ENCODE measurements at regions not wholly inside any gene's neighbourhood (a gene's known extent, or its start where the extent isn't known, plus 50 kb on each side); places are given as distances from the start of the nearest gene placed in this dataset.
"Not testable (repeated sequence)": the region's sequence is repeated elsewhere in the genome, so short reads cannot be mapped to it uniquely, and the experiment has no call there.

DNA sequence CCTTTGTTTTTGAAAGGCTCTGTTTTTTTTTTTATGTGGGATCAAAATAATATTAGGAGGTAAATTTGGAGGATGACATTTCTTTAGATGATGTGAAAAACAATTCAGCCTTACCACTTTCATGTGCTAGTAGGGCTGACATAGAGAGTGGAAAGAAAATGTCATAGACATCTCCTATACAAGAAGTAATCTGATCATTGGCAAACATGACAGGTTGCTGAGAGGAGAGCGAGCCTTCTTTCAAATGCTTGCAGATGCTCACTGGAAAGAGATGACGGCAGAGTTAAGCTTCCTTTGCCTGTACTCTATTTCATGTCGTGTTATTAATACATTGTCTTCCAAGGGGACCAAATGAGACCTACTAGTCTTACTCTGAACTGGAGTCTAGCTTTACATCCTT is 160.1 kb upstream of the DAP start:
- no peak for DNase-seq (ENCODE audit: low read depth)

GRCh38 chr5:10920400-10920799 is 159.4 kb upstream of the DAP start:
- no peak for DNase-seq (ENCODE audit: low read depth)

DNA sequence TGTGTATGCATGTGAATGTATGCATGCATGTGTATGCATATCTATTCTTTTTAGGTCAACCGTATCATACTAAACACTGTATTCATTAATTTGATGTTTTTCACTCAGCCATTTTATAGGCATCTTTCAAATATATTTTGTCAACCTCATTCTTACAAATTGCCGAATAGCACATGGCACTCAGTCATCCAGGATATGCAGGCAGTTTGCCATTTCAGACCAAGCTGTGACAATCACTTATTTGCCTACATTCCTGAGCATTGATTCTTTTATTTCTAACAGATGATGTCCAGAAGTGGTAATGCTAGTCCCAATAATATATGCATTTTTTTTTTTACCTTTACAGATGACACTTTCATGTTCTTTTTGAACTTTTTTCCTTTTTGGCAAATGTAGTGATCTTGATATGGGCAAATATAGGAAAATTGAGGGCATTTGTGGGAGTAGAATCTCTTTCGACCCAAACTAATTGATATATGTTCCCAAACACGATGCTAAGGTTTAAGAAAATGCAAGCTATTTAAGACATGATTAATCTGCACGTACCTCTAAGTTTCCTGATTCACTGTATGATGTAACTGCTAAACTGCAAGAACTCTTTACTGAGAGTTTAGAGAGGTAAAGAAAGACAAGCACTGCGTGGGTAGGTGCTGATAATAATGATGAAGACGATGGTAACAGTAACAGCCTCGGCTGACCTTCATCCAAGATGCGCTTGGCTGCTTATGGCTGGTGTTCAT is 153.9 kb upstream of the DAP start:
- no peak for DNase-seq (ENCODE audit: low read depth)

DNA sequence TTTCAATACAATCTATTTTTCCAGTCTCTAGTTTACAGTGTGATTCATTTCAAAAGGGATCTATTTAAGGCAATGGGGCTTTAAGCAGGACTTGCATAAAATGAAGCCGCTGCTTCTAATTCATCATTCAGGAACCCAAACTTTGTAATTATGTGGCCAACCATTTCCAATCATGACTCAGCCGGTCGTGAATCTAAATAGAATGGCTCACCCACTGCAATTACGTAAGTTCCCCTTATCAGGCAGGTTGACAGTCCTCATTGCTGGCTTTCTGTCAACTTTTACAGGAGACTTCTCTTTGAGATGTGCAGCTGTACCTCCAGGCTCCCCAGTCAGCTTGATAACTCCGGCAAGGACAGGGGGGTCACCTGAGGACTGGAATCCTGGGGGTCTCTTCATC is 152.8 kb upstream of the DAP start:
- no peak for DNase-seq (ENCODE audit: low read depth)

DNA sequence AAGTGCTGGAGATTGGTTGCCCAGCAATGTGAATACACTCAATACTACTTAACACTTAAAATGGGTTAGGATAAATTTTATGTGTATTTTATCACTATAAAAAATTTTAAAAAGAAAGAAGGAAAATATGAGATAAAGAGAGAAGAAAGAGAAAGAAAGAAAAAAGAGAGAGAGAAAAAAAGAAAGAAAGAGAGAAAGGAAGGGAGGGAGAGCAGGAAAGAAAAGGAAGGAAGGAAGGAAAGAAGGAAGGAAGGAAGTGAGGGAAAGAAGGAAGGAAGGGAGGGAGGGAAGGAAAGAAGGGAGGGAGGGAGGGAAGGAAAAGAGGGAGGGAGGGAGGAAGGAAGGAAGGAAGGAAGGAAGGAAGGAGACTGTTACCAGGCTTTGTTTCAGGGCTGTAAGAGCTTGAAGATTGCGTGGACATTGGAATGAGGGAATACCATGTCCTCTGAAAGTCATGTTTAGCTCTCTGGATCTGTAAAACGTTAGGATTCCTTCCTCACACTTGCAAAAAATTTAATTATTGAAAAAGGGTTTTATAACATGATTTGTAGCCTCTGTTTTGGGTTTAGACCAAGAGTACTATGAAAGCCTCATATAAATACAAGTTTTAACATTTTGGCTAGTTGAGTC is 152.3 kb upstream of the DAP start:
- DNase-seq (ENCODE audit: low read depth) = no peak

DNA sequence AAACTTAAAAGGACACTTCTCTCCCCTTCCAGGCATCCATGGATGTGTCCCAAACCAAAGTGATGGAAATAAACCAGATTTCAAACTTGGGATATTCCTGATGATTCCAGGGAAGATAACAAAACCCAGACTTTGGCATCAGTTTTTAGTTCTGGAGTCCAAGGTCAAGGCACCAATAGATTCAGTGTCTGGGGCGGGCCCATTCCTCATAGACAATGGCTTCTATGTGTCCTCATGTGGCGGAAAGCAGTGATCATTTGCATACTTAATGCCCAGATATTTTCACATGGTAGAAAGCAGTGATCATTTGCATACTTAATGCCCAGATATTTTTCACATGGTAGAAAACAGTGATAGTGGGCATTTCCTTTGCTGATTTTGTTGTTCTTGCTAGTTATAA is 151.4 kb upstream of the DAP start:
- no peak for DNase-seq (ENCODE audit: low read depth)

DNA sequence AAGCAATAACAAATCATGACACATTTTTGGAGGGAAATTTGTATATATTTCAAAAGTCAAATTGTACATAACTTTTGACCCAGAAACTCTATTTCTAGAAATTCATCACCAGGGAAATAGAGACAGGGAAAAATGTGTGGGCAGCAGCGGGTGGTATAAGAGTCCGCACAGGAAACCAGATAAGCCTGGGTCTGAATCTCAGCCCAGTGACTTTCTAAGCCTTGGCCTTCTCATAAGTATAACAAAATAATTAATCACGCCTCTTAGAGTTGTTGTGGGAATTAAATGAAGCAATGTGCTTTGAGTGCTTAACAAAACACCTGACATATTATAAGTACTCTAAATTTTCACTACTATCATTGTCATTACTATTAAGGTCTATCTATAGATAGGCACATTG is 149.2 kb upstream of the DAP start:
- no peak for DNase-seq (ENCODE audit: low read depth)

- no peak for DNase-seq (ENCODE audit: low read depth)
Observed at GRCh38 chr5:10904862-10905432, 143.9 kb upstream of the DAP start.

GRCh38 chr5:10903786-10904560 is 142.9 kb upstream of the DAP start:
- no peak for DNase-seq (ENCODE audit: low read depth)

- DNase-seq (ENCODE audit: low read depth) = no peak
Observed at GRCh38 chr5:10902145-10902544, 141.1 kb upstream of the DAP start.

- no peak for DNase-seq (ENCODE audit: low read depth)
Observed at GRCh38 chr5:10898514-10898913, 137.5 kb upstream of the DAP start.

- no peak for DNase-seq (ENCODE audit: low read depth)
Observed at GRCh38 chr5:10896016-10896415, 135.0 kb upstream of the DAP start.

- no peak for DNase-seq (ENCODE audit: low read depth)
Observed at GRCh38 chr5:10894445-10895054, 133.5 kb upstream of the DAP start.

- no peak for DNase-seq (ENCODE audit: low read depth)
Observed at GRCh38 chr5:10892911-10893215, 131.8 kb upstream of the DAP start.

- DNase-seq (ENCODE audit: low read depth) = no peak
Observed at GRCh38 chr5:10892147-10892910, 131.3 kb upstream of the DAP start.

DNA sequence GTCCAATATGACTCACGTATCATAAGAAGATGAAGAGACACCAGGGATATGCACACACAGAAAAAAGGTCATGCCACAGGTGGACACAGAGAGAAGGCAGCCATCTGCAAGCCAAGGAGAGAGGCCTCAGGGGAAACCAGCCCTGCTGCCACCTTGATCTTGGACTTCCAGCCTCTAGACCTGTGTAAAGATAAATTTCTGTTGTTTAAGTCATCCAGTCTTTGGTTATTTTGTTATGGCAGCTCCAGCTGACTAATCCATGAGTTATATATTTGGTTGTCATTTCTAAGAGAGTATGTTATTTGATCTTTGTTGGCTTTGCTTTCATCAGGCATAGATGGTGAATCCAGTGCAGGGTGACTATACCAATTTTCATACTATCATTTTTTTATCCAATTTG is 130.2 kb upstream of the DAP start:
- no peak for DNase-seq (ENCODE audit: low read depth)

- DNase-seq (ENCODE audit: low read depth) = no peak
Observed at GRCh38 chr5:10886497-10886896, 125.5 kb upstream of the DAP start.

DNA sequence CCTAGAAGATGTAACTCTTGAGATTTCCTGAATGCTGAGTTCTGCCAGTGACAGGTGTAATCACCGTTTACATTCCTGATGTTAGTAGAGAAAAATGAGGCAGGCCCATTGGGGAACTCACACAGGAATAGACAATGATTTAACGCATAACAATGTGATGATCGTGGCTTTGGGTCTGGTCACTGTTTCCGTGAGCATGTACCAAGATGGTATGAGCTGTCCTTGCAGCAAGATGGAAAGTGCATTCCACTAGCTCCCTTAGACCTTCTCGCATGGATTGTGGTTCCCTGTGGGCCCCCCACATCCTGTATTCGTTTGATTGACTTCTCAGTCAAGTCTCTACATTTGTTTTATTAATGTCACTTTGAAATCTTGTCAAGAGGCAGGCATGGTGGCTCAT is 124.0 kb upstream of the DAP start:
- no peak for DNase-seq (ENCODE audit: low read depth)

- not testable (repeated sequence) for DNase-seq (ENCODE audit: low read depth)
Observed at GRCh38 chr5:10883945-10884344, 122.9 kb upstream of the DAP start.

- DNase-seq (ENCODE audit: low read depth) = no peak
Observed at GRCh38 chr5:10880934-10881333, 119.9 kb upstream of the DAP start.

DNA sequence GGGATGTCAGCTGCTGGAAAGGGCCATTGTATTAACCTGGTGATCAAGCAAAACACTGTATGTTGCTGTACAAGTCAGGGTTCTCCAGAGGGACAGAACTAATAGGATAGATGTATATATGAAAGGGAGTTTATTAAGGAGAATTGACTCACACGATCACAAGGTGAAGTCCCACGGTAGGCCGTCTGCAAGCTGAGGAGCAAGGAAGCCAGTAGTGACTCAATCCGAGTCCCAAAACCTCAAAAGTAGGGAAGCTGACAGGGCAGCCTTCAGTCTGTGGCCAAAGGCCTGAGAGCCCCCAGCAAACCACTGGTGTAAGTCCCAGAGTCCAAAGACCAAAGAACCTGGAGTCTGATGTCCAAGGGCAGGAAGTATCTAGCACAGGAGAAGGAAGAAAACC is 116.0 kb upstream of the DAP start:
- DNase-seq (ENCODE audit: low read depth) = not testable (repeated sequence)

Measured in stimulated activated CD8-positive, alpha-beta memory T cell treated with anti-CD3 and anti-CD28 coated beads, Interleukin-4, amount 100 ng/mL, for 24 hours (primary cell).